ENCODE measurements at regions not wholly inside any gene's neighbourhood (a gene's known extent, or its start where the extent isn't known, plus 50 kb on each side); places are given as distances from the start of the nearest gene placed in this dataset.

- ATAC-seq (ENCODE audit: low FRiP score in 2 of 2) (no peak), DNase-seq (no peak)
- Histone ChIP-seq H3K9me3 (no peaks in the 10 kb centered on the region), H3K27ac (no peak overlapping the region), H3K4me3 (no peak overlapping the region), H3K4me1 (no peaks in the 10 kb centered on the region), H3K36me3 (no peaks in the 10 kb centered on the region), H3K27me3 (no peaks in the 10 kb centered on the region)
- no peak for TF ChIP-seq EP300 (IDR thresholded peaks at IDR 0.05)
- no peak for TF ChIP-seq POLR2A (IDR thresholded peaks at IDR 0.05)
- TF ChIP-seq POLR2AphosphoS5 (IDR thresholded peaks at IDR 0.05) = no peak
- no peak for TF ChIP-seq CTCF (IDR thresholded peaks at IDR 0.05)
- WGBS, 2 donors = 85 to 100% methylated on average over 4 to 7 of the region's 7 CpGs
These were observed 201.8 kb upstream of the ZMIZ1 start for GRCh38 chr10:78866731-78867554.

- Histone ChIP-seq H3K36me3 (no peaks in the 10 kb centered on the region), H3K4me1 (no peaks in the 10 kb centered on the region), H3K9me3 (no peaks in the 10 kb centered on the region), H3K27ac (no peak overlapping the region), H3K4me3 (no peak overlapping the region), H3K27me3 (no peaks in the 10 kb centered on the region)
- WGBS, 2 donors = 84 to 93% methylated on average over 4 of the region's 4 CpGs
- ATAC-seq (ENCODE audit: low FRiP score in 2 of 2) (no peak), DNase-seq (no peak)
- no peak for TF ChIP-seq EP300 (IDR thresholded peaks at IDR 0.05)
- no peak for TF ChIP-seq CTCF (IDR thresholded peaks at IDR 0.05)
- TF ChIP-seq POLR2A (IDR thresholded peaks at IDR 0.05) = no peak
- TF ChIP-seq POLR2AphosphoS5 (IDR thresholded peaks at IDR 0.05) = no peak
These were observed 201.2 kb upstream of the ZMIZ1 start for GRCh38 chr10:78867555-78867939.

- TF ChIP-seq CTCF (IDR thresholded peaks at IDR 0.05) (no peak), EP300 (IDR thresholded peaks at IDR 0.05) (no peak), POLR2AphosphoS5 (IDR thresholded peaks at IDR 0.05) (no peak), POLR2A (IDR thresholded peaks at IDR 0.05) (no peak)
- no peaks in the 10 kb centered on the region for H3K36me3 ChIP-seq
These were observed 200.7 kb upstream of the ZMIZ1 start for GRCh38 chr10:78868048-78868447.

GRCh38 chr10:78868456-78868855 lies 200.3 kb upstream of the ZMIZ1 start:
- no peak for DNase-seq

More at GRCh38 chr10:78868048-78868447, 200.7 kb upstream of the ZMIZ1 start:
- Histone ChIP-seq H3K27me3 (no peaks in the 10 kb centered on the region), H3K27ac (no peak overlapping the region), H3K4me1 (no peaks in the 10 kb centered on the region), H3K9me3 (no peaks in the 10 kb centered on the region), H3K4me3 (no peak overlapping the region)
- ATAC-seq (ENCODE audit: low FRiP score in 2 of 2) (no peak), DNase-seq (no peak)
- 93 to 96% methylated on average over 3 of the region's 3 CpGs for WGBS, 2 donors

GRCh38 chr10:78868861-78869260 lies 199.9 kb upstream of the ZMIZ1 start:
- Histone ChIP-seq H3K9me3 (no peaks in the 10 kb centered on the region), H3K27ac (no peak overlapping the region), H3K27me3 (no peaks in the 10 kb centered on the region), H3K36me3 (no peaks in the 10 kb centered on the region), H3K4me1 (no peaks in the 10 kb centered on the region), H3K4me3 (no peak overlapping the region)
- ATAC-seq (ENCODE audit: low FRiP score in 2 of 2) (no peak), DNase-seq (no peak)
- 88 to 94% methylated on average over 7 of the region's 7 CpGs for WGBS, 2 donors
- TF ChIP-seq POLR2AphosphoS5 (IDR thresholded peaks at IDR 0.05) = no peak
- TF ChIP-seq POLR2A (IDR thresholded peaks at IDR 0.05) = no peak
- TF ChIP-seq EP300 (IDR thresholded peaks at IDR 0.05) = no peak
- TF ChIP-seq CTCF (IDR thresholded peaks at IDR 0.05) = no peak

More at GRCh38 chr10:78868456-78868855, 200.3 kb upstream of the ZMIZ1 start:
- no peak for TF ChIP-seq POLR2AphosphoS5 (IDR thresholded peaks at IDR 0.05)
- no peak for TF ChIP-seq EP300 (IDR thresholded peaks at IDR 0.05)
- no peak for TF ChIP-seq POLR2A (IDR thresholded peaks at IDR 0.05)
- Histone ChIP-seq H3K27me3 (no peaks in the 10 kb centered on the region), H3K9me3 (no peaks in the 10 kb centered on the region), H3K36me3 (no peaks in the 10 kb centered on the region), H3K4me3 (no peak overlapping the region), H3K4me1 (no peaks in the 10 kb centered on the region), H3K27ac (no peak overlapping the region)
- 85 to 88% methylated on average over 5 of the region's 5 CpGs for WGBS, 2 donors
- ATAC-seq (ENCODE audit: low FRiP score in 2 of 2) = no peak
